ENCODE measurements at regions not wholly inside any gene's neighbourhood (a gene's known extent, or its start where the extent isn't known, plus 50 kb on each side); places are given as distances from the start of the nearest gene placed in this dataset.

DNA sequence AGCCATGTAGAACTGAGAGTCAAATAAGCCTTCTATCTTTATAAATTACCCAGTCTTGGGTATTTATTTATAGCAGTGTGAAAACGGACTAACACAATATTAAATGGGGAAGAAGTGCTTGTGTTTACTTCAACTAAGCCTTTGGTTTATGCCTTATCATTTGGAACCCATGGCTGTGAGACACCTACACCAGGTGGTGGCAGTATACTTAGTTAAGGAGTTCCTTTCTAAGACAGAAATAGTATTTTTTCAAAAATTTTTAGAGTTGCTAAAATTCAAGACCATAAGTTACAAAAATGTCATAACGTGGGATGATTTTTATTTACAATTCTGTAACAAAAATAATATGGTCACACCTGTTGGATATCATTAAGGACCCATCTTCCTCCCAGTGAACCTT is 354.5 kb upstream of the SOX14 start:
- TF ChIP-seq ZNF274 (IDR thresholded peaks at IDR 0.05; ENCODE audit: low read depth, low read length), result no peak
- no peak for TF ChIP-seq SUZ12 (IDR thresholded peaks at IDR 0.05; ENCODE audit: extremely low read depth, insufficient read depth, insufficient read length)

All from NT2/D1 (cell line).